Endothelial cell of umbilical vein (primary cell): ENCODE measurements at regions not wholly inside any gene's neighbourhood (a gene's known extent, or its start where the extent isn't known, plus 50 kb on each side); places are given as distances from the start of the nearest gene placed in this dataset.

ENCODE experiments used
- BruUV-seq: library from RNA; stranded (reverse); fragments of 400-500 nt; replicated peaks from 2 replicates; lab custom pipeline; 2021; lab: Mats Ljungman, UMichigan
- CTCF ChIA-PET: fragments of 300-600, 350-600 bp; sonication (Branson Sonifier 250); formaldehyde crosslinking; loops from one replicate; lab custom pipeline; 2021; ENCODE audit warnings: antibody characterized with exemption, inconsistent platforms; lab: Charles Lee
- POLR2A ChIA-PET: fragments of 300-600, 350-600 bp; sonication (Branson Sonifier 250); formaldehyde crosslinking; loops from one replicate; lab custom pipeline; 2021; ENCODE audit warnings: antibody characterized with exemption, inconsistent platforms; lab: Charles Lee
- DNase-seq: peaks from one replicate; pipeline ENCODE4 v3.0.0-alpha.2; 2011; ENCODE audit warnings: low read depth, low spot score
- FAIRE-seq: peaks from 2 replicates; lab custom pipeline; 2011; peaks lifted over from hg19 to GRCh38; lab: Jason Lieb, UNC
- H2AFZ ChIP-seq: 2 replicates; pipeline ENCODE4 v1.6.0; 2012; ENCODE audit warnings: low read depth, low read length, control low read depth, inconsistent platforms
- H3K27ac ChIP-seq: 2 replicates; pipeline ENCODE4 v1.5.1; 2011; ENCODE audit warnings: low read depth, mild to moderate bottlenecking, control low read depth, low read length, moderate library complexity; ENCODE audit not compliant: insufficient read depth
- H3K27me3 ChIP-seq, 2 experiments: 2 replicates each; pipeline versions ENCODE4 v1.6.0 to v1.6.1; 2011; ENCODE audit warnings: low read length in 2 of 2, mixed read lengths in 1 of 2; ENCODE audit not compliant: control insufficient read depth in 2 of 2, insufficient read depth in 2 of 2
- H3K36me3 ChIP-seq, 2 experiments: 2 replicates in 1 of 2; 3 replicates in 1 of 2; pipeline ENCODE4 v1.5.1; 2011; ENCODE audit warnings: low read length in 2 of 2, mild to moderate bottlenecking in 1 of 2, moderate library complexity in 1 of 2; ENCODE audit not compliant: control insufficient read depth in 2 of 2, insufficient read depth in 2 of 2; ENCODE audit errors: extremely low read depth in 1 of 2
- H3K4me1 ChIP-seq: 3 replicates; pipeline ENCODE4 v1.5.1; 2011; ENCODE audit warnings: mild to moderate bottlenecking, low read length; ENCODE audit not compliant: control insufficient read depth, insufficient read depth; ENCODE audit errors: extremely low read depth
- H3K4me2 ChIP-seq: 2 replicates; pipeline ENCODE4 v1.6.1; 2011; ENCODE audit warnings: low read length, control low read depth, mixed read lengths; ENCODE audit not compliant: insufficient read depth
- H3K4me3 ChIP-seq, 3 experiments: fragments of 200-600 bp in 1 of 3; sonication (generic), shearing (Covaris generic) in 1 of 3; replicated peaks in 1 of 3; 2 replicates each; pipeline ENCODE4 v1.5.1; 2011 to 2016; ENCODE audit warnings: control low read depth in 3 of 3, low read length in 3 of 3, mild to moderate bottlenecking in 2 of 3, inconsistent platforms in 1 of 3, low read depth in 1 of 3, moderate library complexity in 1 of 3; ENCODE audit not compliant: insufficient read depth in 1 of 3
- H3K79me2 ChIP-seq: 2 replicates; pipeline ENCODE4 v1.6.0; 2012; ENCODE audit warnings: low read length, inconsistent platforms; ENCODE audit not compliant: control insufficient read depth, insufficient read depth
- H3K9ac ChIP-seq: replicated peaks from 2 replicates; pipeline ENCODE3; 2011; ENCODE audit warnings: low read length, control low read depth; ENCODE audit not compliant: insufficient read depth; ENCODE audit errors: extremely low read depth
- H3K9me1 ChIP-seq: replicated peaks from 3 replicates; pipeline ENCODE4 v1.6.0; 2011; ENCODE audit warnings: mild to moderate bottlenecking, low read length; ENCODE audit not compliant: control insufficient read depth, insufficient read depth; ENCODE audit errors: extremely low read depth
- H3K9me3 ChIP-seq: replicated peaks from 2 replicates; pipeline ENCODE4 v1.5.1; 2012; ENCODE audit warnings: low read length, inconsistent platforms; ENCODE audit not compliant: control insufficient read depth, insufficient read depth
- H4K20me1 ChIP-seq: replicated peaks from 2 replicates; pipeline ENCODE3; 2011; ENCODE audit warnings: mild to moderate bottlenecking, low read length; ENCODE audit not compliant: control insufficient read depth, insufficient read depth; ENCODE audit errors: extremely low read depth
- CTCF ChIP-seq, 2 donors: IDR thresholded peaks; 1 replicate in 1 of 2; 2 replicates in 1 of 2; pipeline ENCODE4 v1.5.1; 2011; ENCODE audit warnings: low read length in 2 of 2, mild to moderate bottlenecking in 2 of 2, moderate library complexity in 2 of 2, control low read depth in 1 of 2, inconsistent platforms in 1 of 2, low read depth in 1 of 2; ENCODE audit not compliant: insufficient read depth in 1 of 2; ENCODE audit errors: extremely low read depth in 1 of 2
- EZH2 ChIP-seq: IDR thresholded peaks from 2 replicates; pipeline ENCODE4 v1.6.1; 2012; ENCODE audit warnings: borderline replicate concordance, low read depth, mild to moderate bottlenecking, moderate library complexity, low read length, inconsistent platforms; ENCODE audit not compliant: severe bottlenecking
- FOS ChIP-seq: IDR thresholded peaks from 2 replicates; pipeline ENCODE4 v1.6.1; 2011; ENCODE audit warnings: mild to moderate bottlenecking, low read length, moderate library complexity, borderline replicate concordance; ENCODE audit not compliant: insufficient read depth
- GATA2 ChIP-seq: IDR thresholded peaks from 2 replicates; pipeline ENCODE4 v1.7.0; 2011; ENCODE audit warnings: low read depth, mild to moderate bottlenecking, moderate library complexity, mixed read lengths, low read length; ENCODE audit not compliant: insufficient read length, insufficient read depth
- JUN ChIP-seq: IDR thresholded peaks from 2 replicates; pipeline ENCODE4 v1.6.1; 2011; ENCODE audit warnings: borderline replicate concordance, low read depth; ENCODE audit not compliant: insufficient read length, insufficient read depth
- MAX ChIP-seq: IDR thresholded peaks from 2 replicates; pipeline ENCODE4 v1.6.1; 2011; ENCODE audit not compliant: insufficient read depth, insufficient read length
- MYC ChIP-seq: IDR thresholded peaks from one replicate; pipeline ENCODE4 v1.6.1; 2011; ENCODE audit warnings: mild to moderate bottlenecking, low read depth, low read length
- POLR2A ChIP-seq: IDR thresholded peaks from 2 replicates; pipeline ENCODE4 v1.6.1; 2012; ENCODE audit warnings: low read depth, mild to moderate bottlenecking, control low read depth, low read length
- POLR2AphosphoS5 ChIP-seq: IDR thresholded peaks from 2 replicates; pipeline ENCODE4 v1.6.1; 2012; ENCODE audit warnings: low read depth, mild to moderate bottlenecking, control low read depth, low read length, moderate library complexity; ENCODE audit not compliant: insufficient read depth
- dilution Hi-C: fragments of 300-500 bp; cut with MboI; formaldehyde crosslinking; loops from one replicate; pipeline ENCODE4 v1.15.0; 2019; ENCODE audit warnings: low sequenced_read_pairs; ENCODE audit not compliant: extremely low pct_ligation_motif_present
- intact Hi-C: fragments of 100-400 bp; cut with micrococcal nuclease; formaldehyde crosslinking; loops from one replicate; pipeline ENCODE4 v1.10.0; 2022

GRCh38 chrX:74250574-74250973 lies 53.4 kb upstream of the ZCCHC13 start:
- H3K4me3 ChIP-seq, result no peak overlapping the region
- H3K4me1 ChIP-seq, result peaks cover 50% of the 10 kb centered on the region
- H3K9me1 ChIP-seq, result no peaks in the 10 kb centered on the region
- CTCF ChIA-PET, result no interaction called here
- no peaks in the 10 kb centered on the region for H4K20me1 ChIP-seq
- no peaks in the 10 kb centered on the region for H3K27me3 ChIP-seq
- no peaks in the 10 kb centered on the region for H3K36me3 ChIP-seq
- dilution Hi-C loops, result no loop called here
- H3K9me3 ChIP-seq, result no peaks in the 10 kb centered on the region
- no peak overlapping the region for H2AFZ ChIP-seq
- TF ChIP-seq POLR2A, result no peak
- TF ChIP-seq GATA2, result no peak
- TF ChIP-seq MYC, result no peak
- TF ChIP-seq JUN, result no peak
- no peak for TF ChIP-seq EZH2
- TF ChIP-seq POLR2AphosphoS5, result no peak
- TF ChIP-seq MAX, result no peak
- no peak for TF ChIP-seq CTCF (IDR thresholded peaks at IDR 0.05; ENCODE audit: extremely low read depth in 1 of 2, insufficient read depth in 1 of 2, low read depth in 1 of 2, low read length in 2 of 2)
- no peak for TF ChIP-seq FOS
- H3K4me2 ChIP-seq, result no peak overlapping the region
- no peak for DNase-seq
- POLR2A ChIA-PET, result no interaction called here
- BruUV-seq, result no TSS peak
- peak overlapping the region; percentile 57 for H3K27ac ChIP-seq
- H3K79me2 ChIP-seq, result peaks cover 28% of the 10 kb centered on the region
- no peak overlapping the region for H3K9ac ChIP-seq
- intact Hi-C loops, result no loop called here
- FAIRE-seq, result peak; percentile 15
